Caki2 (cell line): ENCODE measurements at regions not wholly inside any gene's neighbourhood (a gene's known extent, or its start where the extent isn't known, plus 50 kb on each side); places are given as distances from the start of the nearest gene placed in this dataset.
A peak's percentile ranks its signal among the peaks of the same experiment; 100 is the strongest.
"Not testable (repeated sequence)": the region's sequence is repeated elsewhere in the genome, so short reads cannot be mapped to it uniquely, and the experiment has no call there.

Experiments
- DNase-seq: peaks from one replicate; pipeline ENCODE4 v3.0.0-alpha.2; 2015; ENCODE audit warnings: low read depth
- in situ Hi-C: cut with HindIII; loops from 2 replicates; pipeline ENCODE4 v1.10.0; 2016; ENCODE audit warnings: low sequenced_read_pairs, low pct_unique_long_range_greater_than_20kb, mixed read lengths

DNA sequence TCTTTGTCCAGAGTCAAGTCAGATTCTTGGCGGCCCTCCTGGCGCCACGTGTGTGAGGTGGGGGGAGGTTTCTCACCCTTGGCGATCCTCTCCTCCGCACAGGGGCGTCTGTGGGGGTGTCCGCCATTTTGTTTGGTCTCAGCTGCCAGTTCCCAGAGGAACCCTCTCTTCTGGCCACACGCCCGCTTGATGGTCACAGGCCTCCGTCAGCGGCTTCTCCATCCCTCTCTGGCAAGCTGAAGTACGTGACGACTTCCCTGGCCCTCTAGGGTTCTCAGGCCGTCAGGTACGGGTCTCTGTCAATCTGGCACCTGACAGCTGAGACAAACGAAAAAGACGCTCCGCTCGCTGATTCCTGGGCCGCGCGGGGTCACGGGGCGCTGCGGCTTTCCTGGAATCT lies 272.6 kb downstream of the TRIML1 start:
- no peak for DNase-seq
- in situ Hi-C loops = no loop called here

DNA sequence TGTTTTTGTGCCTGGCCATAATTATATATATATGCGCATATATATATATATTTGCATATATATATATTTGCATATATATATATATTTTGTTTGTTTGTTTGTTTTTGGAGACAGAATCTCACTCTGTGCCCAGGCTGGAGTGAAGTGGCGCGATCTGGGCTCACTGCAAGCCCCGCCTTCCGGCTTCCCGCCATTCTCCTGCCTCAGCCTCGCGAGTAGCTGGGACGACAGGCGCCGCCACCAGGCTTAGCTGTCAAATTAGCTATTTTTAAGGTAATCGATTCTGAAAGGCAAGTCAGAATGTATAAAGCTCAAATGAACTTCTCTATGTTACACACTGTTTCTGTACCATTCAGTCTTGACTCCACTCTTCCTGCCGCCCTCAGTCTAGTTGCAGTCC lies 273.3 kb downstream of the TRIML1 start:
- in situ Hi-C loops = no loop called here

GRCh38 chr4:188414441-188414840 lies 275.2 kb downstream of the TRIML1 start:
- in situ Hi-C loops = no loop called here
- no peak for DNase-seq

More for the DNA sequence above, 273.3 kb downstream of the TRIML1 start:
- no peak for DNase-seq

- in situ Hi-C loops = no loop called here
- DNase-seq = no peak
These were observed 277.9 kb downstream of the TRIML1 start for GRCh38 chr4:188417181-188417580.

- DNase-seq = peak; percentile 44
- in situ Hi-C loops = no loop called here
These were observed 283.8 kb downstream of the TRIML1 start for GRCh38 chr4:188423039-188423438.

DNA sequence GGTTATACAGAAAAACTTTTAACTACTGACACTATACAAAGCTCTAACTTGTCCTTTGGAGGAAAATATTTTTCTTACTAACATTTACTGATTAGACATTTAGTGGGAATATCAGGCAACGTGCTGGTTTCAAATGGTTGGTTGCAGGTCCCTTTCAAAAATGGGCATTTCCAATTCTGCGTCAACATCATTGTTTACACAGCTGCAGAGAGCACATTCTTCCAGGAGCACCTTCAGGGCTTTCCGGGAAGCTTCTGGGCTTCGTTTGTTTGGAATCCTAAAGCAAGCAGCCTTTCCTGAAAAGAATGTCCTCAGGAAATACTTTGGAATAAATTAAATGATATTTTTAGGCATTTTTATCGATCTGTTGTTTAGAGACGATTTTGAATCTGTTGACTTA lies 289.7 kb downstream of the TRIML1 start:
- in situ Hi-C loops = no loop called here
- DNase-seq = no peak

DNA sequence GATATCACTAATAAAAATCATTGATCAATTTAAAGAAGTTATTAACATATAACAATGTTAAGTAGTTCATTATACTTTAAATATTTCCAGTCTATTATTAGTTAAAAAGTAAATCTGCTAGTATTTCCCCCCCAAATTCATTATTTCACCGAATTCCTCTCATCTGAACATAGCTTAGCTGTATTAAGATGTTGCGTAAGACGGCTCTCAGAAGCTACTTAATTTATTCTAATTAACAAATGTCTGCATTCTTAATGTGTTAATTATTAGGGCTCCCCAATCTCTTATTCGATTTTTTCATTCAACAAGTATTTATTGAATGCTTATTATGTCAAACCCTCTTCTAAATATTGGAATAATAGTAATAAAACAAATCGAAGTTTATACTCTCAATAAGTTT lies 290.7 kb downstream of the TRIML1 start:
- in situ Hi-C loops = no loop called here
- DNase-seq = no peak

DNA sequence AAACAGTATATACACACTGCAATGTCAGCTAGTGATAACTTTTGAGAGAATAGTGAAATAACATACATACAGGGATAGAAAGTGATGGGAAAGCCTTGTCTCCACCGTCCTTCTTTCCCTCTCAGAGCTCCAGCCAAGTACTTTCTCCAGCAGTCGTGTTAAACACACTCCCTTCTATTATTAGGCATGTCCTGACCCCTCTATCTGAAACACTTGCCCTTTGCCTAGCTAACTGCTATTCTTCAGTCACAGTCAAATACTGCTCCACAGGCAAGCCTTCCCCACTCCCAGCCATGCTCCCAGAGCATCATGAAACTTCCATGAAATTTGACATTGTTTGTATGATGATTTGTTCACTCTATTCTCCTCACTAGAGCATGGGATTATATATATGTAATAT lies 291.1 kb downstream of the TRIML1 start:
- in situ Hi-C loops = no loop called here
- no peak for DNase-seq

DNA sequence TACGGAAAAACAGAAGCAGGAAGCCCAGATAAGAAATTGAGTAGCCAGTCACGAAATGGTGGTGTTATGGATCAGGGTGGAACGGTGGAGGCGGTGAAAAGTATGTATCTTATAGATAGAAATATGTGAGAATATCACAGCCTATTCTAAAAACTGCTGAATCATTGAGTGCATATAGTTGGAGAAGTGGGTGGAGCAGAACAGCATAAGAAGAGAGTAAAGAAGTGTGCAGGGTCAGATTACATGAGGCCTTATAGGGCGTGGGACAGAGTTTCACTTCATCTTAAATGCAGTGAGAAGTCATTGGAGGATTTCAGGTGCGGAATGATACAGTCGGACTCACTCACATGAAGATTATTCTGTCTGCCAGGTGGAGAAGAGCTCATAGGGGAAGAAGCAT lies 293.1 kb downstream of the TRIML1 start:
- DNase-seq = no peak
- in situ Hi-C loops = no loop called here

- in situ Hi-C loops = no loop called here
- DNase-seq = no peak
These were observed 294.6 kb downstream of the TRIML1 start for GRCh38 chr4:188433741-188434315.

DNA sequence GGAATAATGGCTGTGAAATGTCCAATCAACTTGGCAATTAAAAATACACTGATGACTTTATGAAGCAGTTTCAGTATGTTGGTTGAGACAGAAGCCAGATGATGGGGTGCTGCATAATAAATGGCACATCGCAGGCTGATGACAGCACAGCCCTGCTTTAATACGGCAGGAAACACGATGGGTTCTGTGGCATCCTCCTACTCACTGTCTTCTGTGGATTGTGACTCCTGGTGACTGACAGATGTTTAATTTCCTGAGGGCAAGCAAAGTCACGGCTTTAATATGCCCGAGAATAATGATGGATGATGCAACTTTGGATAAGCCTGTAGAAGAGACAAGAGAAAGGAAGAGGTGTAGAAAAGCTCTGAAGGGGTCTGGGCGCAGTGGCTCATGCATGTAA lies 295.4 kb downstream of the TRIML1 start:
- in situ Hi-C loops = no loop called here
- no peak for DNase-seq

- no peak for DNase-seq
- in situ Hi-C loops = no loop called here
These were observed 296.1 kb downstream of the TRIML1 start for GRCh38 chr4:188435381-188435780.

GRCh38 chr4:188437535-188437934 lies 298.3 kb downstream of the TRIML1 start:
- in situ Hi-C loops = no loop called here
- DNase-seq = no peak

- DNase-seq, in situ Hi-C loops: not testable (repeated sequence)
These were observed 299.2 kb downstream of the TRIML1 start for GRCh38 chr4:188438391-188438824.

DNA sequence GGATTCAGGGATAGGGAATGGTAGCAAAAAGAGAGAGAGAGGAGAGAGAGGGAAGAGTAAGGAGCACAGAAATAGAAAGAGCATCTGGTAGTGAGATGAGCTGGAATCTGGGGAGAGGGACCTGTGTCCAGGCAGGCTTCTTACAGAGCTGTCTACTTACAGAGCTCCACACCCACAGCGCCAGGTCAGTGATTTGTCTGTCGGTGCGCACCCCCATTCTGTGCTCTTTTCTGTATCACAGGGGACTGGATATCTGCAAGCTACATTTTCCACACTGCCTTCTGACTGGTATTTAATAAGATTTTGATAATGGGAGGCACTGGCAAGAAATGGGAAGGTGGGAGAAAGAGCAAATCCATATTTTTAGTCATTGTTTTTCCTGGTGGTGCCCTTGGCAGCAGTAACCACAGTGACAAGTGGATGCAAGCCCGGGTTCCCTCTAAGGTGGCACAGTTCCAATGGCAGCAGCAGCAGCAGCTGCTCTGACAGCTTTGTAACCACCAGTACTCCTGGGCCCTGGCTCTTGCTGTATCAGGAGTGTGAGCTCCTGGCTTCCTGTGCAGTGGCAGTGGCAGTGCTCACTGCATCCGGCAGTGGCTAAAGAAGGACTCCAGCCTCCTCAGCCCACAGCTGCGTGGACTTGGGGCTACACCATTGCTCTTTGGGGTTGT lies 300.5 kb downstream of the TRIML1 start:
- peak; percentile 34 for DNase-seq
- in situ Hi-C loops = no loop called here

DNA sequence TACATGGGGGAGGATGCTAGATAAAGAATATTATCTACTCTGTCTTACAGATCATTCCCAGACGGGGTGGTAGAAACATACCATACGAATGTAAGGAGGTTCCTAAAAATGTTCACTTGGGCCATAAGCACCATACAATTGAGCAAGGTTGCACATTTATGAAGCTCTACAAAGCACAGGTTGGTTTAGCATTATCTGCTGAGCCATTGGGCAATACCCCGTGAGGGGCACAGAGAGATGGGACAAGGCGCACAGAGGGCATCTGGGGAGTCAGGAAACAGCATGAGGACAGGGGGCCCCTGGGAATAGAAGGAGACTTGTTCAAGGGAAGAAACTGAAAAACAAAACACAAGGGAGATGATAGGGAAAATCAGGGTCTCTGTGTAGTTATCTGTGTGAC lies 305.3 kb downstream of the TRIML1 start:
- in situ Hi-C loops = no loop called here

DNA sequence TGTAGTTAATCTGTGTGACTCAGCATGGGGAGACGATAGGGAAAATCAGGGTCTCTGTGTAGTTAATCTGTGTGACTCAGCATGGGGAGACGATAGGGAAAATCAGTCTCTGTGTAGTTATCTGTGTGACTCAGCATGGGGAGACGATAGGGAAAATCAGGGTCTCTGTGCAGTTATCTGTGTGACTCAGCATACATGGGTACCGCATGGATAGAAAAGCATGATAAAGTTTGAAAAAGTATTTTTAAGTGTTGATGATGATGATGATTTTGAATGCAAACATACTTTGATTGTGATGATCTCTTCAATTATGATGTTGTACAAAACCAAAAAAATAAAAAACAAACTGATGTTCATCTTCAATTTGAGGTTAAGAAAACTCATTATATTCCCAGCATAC lies 309.8 kb downstream of the TRIML1 start:
- in situ Hi-C loops, DNase-seq: not testable (repeated sequence)

More for the DNA sequence above, 305.3 kb downstream of the TRIML1 start:
- DNase-seq = no peak

DNA sequence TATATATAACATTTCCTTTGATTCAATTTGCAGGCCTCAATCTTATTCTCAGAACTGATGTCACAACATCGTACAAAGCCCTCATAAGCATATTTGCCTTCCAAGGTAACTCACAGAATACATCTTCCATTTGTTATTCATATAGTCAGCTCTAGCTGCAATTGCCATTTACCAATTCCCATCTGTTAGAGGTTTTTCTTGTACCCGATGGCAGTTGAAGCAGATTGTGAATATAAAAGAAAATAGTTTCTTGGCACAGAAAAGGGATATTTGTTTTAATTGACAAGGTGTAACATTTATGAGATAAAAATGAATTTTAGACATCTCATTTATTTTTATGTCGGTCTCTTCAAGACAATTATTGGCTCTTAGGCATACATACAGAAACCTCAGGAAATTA lies 311.3 kb downstream of the TRIML1 start:
- DNase-seq = no peak
- in situ Hi-C loops = no loop called here

GRCh38 chr4:188452097-188452496 lies 312.9 kb downstream of the TRIML1 start:
- no peak for DNase-seq
- in situ Hi-C loops = no loop called here

DNA sequence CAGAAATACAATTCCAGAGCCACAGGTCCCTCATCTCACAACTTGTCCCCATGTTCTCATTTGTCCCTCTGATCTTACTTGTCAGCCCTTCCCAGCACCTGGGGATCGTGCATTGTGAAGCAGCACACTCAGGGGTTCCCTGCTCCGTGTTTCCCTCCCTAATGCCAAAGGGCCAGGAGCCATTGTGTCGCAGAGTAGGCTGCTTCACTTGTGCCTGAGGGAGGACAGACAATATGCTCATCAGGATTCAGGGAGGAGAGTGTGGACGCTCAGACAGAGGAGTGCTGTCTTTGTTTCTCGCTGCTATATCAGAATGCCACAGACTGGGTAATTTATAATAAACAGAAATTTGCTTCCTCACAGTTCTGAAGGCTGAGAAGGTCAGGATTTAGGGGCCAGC lies 315.3 kb downstream of the TRIML1 start:
- in situ Hi-C loops = no loop called here
- DNase-seq = no peak
